ENCODE measurements at regions not wholly inside any gene's neighbourhood (a gene's known extent, or its start where the extent isn't known, plus 50 kb on each side); places are given as distances from the start of the nearest gene placed in this dataset.

GRCh38 chr7:79504607-79505389 lies 51.3 kb upstream of the MAGI2 start:
- Mint-ChIP-seq H3K27me3 (ENCODE audit: insufficient read depth) (no peaks in the 10 kb centered on the region), H3K4me1 (peaks cover 21% of the 10 kb centered on the region), H3K27ac (peak overlapping the region; percentile 89), H3K9me3 (no peaks in the 10 kb centered on the region), H3K4me3 (no peak overlapping the region), H3K36me3 (ENCODE audit: low read depth) (no peaks in the 10 kb centered on the region)
- H3K9ac ChIP-seq (ENCODE audit: extremely low read depth, low read length, poor library complexity, severe bottlenecking) = no peak overlapping the region
- no peak overlapping the region for H3K4me3 ChIP-seq (ENCODE audit: low read length)
- no peaks in the 10 kb centered on the region for H3K27me3 ChIP-seq (ENCODE audit: control insufficient read depth, insufficient read depth, low read length, poor library complexity, severe bottlenecking)
- WGBS, 2 experiments (ENCODE audit: insufficient coverage in 1 of 2, insufficient read length in 1 of 2) = 50 to 83% methylated on average over 3 to 8 of the region's 9 CpGs
- H3K36me3 ChIP-seq (ENCODE audit: control insufficient read depth, insufficient read depth, low read length) = no peaks in the 10 kb centered on the region
- TF ChIP-seq CTCF (conservative IDR thresholded peaks at IDR 0.05) = no peak
- H3K27ac ChIP-seq (ENCODE audit: low read depth, low read length) = peak overlapping the region; percentile 6
- peak; percentile 68 for DNase-seq
- no peaks in the 10 kb centered on the region for H3K9me3 ChIP-seq (ENCODE audit: control insufficient read depth, low read length)
- peaks cover 2% of the 10 kb centered on the region for H3K4me1 ChIP-seq (ENCODE audit: control insufficient read depth, insufficient read depth, low read length)

Measured in endodermal cell (in vitro differentiated cells).